GM19240 (cell line): ENCODE measurements at regions not wholly inside any gene's neighbourhood (a gene's known extent, or its start where the extent isn't known, plus 50 kb on each side); places are given as distances from the start of the nearest gene placed in this dataset.
"Not testable (repeated sequence)": the region's sequence is repeated elsewhere in the genome, so short reads cannot be mapped to it uniquely, and the experiment has no call there.

Source experiments
- DNase-seq: peaks from one replicate; pipeline ENCODE4 v3.0.0; 2011; ENCODE audit warnings: low spot score; ENCODE audit not compliant: insufficient read length

GRCh38 chr21:35475009-35475408 lies 425.9 kb upstream of the RUNX1 start:
- DNase-seq: no peak

GRCh38 chr21:35473496-35473895 lies 424.4 kb upstream of the RUNX1 start:
- no peak for DNase-seq

- DNase-seq: no peak
These were observed 421.4 kb upstream of the RUNX1 start for GRCh38 chr21:35470522-35470921.

- DNase-seq: no peak
These were observed 420.4 kb upstream of the RUNX1 start for GRCh38 chr21:35469498-35469897.

- no peak for DNase-seq
These were observed 419.9 kb upstream of the RUNX1 start for GRCh38 chr21:35468991-35469390.

GRCh38 chr21:35467566-35467965 lies 418.5 kb upstream of the RUNX1 start:
- no peak for DNase-seq

- not testable (repeated sequence) for DNase-seq
These were observed 417.6 kb upstream of the RUNX1 start for GRCh38 chr21:35466681-35467080.

- DNase-seq: no peak
These were observed 416.6 kb upstream of the RUNX1 start for GRCh38 chr21:35465741-35466140.

- DNase-seq: no peak
These were observed 412.6 kb upstream of the RUNX1 start for GRCh38 chr21:35461700-35462099.

- no peak for DNase-seq
These were observed 411.3 kb upstream of the RUNX1 start for GRCh38 chr21:35460441-35460840.

GRCh38 chr21:35458405-35458804 lies 409.3 kb upstream of the RUNX1 start:
- DNase-seq: no peak

- DNase-seq: no peak
These were observed 408.1 kb upstream of the RUNX1 start for GRCh38 chr21:35457097-35457804.

GRCh38 chr21:35451276-35451675 lies 402.2 kb upstream of the RUNX1 start:
- DNase-seq: no peak

- no peak for DNase-seq
These were observed 401.7 kb upstream of the RUNX1 start for GRCh38 chr21:35450830-35451229.

GRCh38 chr21:35449846-35450245 lies 400.7 kb upstream of the RUNX1 start:
- DNase-seq: no peak

- no peak for DNase-seq
These were observed 399.9 kb upstream of the RUNX1 start for GRCh38 chr21:35448876-35449599.

- DNase-seq: no peak
These were observed 395.3 kb upstream of the RUNX1 start for GRCh38 chr21:35444391-35444790.

- DNase-seq: no peak
These were observed 392.9 kb upstream of the RUNX1 start for GRCh38 chr21:35441868-35442582.

- no peak for DNase-seq
These were observed 389.7 kb upstream of the RUNX1 start for GRCh38 chr21:35438643-35439404.

GRCh38 chr21:35437941-35438340 lies 388.8 kb upstream of the RUNX1 start:
- DNase-seq: no peak

GRCh38 chr21:35436899-35437298 lies 387.8 kb upstream of the RUNX1 start:
- no peak for DNase-seq

- DNase-seq: not testable (repeated sequence)
These were observed 383.5 kb upstream of the RUNX1 start for GRCh38 chr21:35432601-35433000.
